ENCODE measurements at regions not wholly inside any gene's neighbourhood (a gene's known extent, or its start where the extent isn't known, plus 50 kb on each side); places are given as distances from the start of the nearest gene placed in this dataset.

DNA sequence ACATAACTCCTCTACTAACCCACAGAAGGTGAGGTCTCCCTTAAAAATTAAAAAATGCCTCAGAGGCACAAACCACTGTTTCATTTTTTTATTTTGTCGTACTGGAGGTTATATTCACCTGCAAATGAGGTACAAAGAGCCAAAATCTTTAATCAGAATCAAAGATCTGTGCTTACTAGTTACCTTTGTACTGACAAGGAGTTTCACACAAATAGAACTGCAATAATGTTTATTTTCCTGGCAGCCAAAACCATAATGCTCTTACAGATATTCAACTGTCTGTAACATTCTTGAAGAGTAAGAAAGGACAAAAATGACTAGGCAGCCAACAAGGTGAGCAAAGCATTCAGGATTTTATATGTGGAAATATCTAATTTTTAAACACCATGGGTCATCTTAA, 105.1 kb upstream of the NOL4 start:
- TF ChIP-seq, protein P1, sequence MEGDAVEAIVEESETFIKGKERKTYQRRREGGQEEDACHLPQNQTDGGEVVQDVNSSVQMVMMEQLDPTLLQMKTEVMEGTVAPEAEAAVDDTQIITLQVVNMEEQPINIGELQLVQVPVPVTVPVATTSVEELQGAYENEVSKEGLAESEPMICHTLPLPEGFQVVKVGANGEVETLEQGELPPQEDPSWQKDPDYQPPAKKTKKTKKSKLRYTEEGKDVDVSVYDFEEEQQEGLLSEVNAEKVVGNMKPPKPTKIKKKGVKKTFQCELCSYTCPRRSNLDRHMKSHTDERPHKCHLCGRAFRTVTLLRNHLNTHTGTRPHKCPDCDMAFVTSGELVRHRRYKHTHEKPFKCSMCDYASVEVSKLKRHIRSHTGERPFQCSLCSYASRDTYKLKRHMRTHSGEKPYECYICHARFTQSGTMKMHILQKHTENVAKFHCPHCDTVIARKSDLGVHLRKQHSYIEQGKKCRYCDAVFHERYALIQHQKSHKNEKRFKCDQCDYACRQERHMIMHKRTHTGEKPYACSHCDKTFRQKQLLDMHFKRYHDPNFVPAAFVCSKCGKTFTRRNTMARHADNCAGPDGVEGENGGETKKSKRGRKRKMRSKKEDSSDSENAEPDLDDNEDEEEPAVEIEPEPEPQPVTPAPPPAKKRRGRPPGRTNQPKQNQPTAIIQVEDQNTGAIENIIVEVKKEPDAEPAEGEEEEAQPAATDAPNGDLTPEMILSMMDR (conservative IDR thresholded peaks at IDR 0.05; ENCODE audit: low read length): no peak
- no peak for TF ChIP-seq EZH2phosphoT487 (IDR thresholded peaks at IDR 0.05; ENCODE audit: borderline replicate concordance, low read depth, low read length)
